ENCODE measurements at regions not wholly inside any gene's neighbourhood (a gene's known extent, or its start where the extent isn't known, plus 50 kb on each side); places are given as distances from the start of the nearest gene placed in this dataset.

DNA sequence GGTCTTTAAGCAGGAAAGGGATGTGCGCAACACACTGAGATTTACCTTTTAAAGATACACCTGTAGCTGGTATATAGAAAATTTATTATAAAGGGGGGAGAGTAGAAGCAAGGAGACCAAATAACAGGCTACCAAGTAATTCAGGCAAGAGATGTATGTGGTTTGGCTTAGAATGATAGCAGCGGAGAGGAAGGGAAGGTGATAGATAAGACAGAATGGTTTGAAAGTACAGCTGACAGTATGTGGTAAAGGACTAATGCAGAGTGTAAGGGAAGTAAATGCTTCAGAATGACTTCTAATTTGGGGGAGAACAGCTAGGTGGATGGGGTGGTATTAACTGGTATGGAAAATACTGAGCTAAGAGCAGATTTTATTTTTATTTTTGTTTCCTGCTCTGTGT lies 308.9 kb downstream of the ANTXR2 start:
- TF ChIP-seq ZNF274 (IDR thresholded peaks at IDR 0.05; ENCODE audit: low read depth, low read length), result no peak
- no peak for TF ChIP-seq SUZ12 (IDR thresholded peaks at IDR 0.05; ENCODE audit: extremely low read depth, insufficient read depth, insufficient read length)
